ENCODE measurements at regions not wholly inside any gene's neighbourhood (a gene's known extent, or its start where the extent isn't known, plus 50 kb on each side); places are given as distances from the start of the nearest gene placed in this dataset.

- H3K4me3 ChIP-seq (ENCODE audit: low read depth, low read length): no peak overlapping the region
- TF ChIP-seq ZNF132 (tag by site-specific recombination; IDR thresholded peaks at IDR 0.05; ENCODE audit: borderline replicate concordance): no peak
- no peak for TF ChIP-seq OSR2 (tag by site-specific recombination; IDR thresholded peaks at IDR 0.05)
These were observed 444.6 kb upstream of the PLXNA2 start for GRCh38 chr1:208688656-208689315.

GRCh38 chr1:208691012-208691411 is 446.8 kb upstream of the PLXNA2 start:
- POLR2A ChIA-PET: no interaction called here
- Histone ChIP-seq H3K9me3 (ENCODE audit: control insufficient read depth, insufficient read depth, low read depth, low read length) (no peaks in the 10 kb centered on the region), H3K27ac (ENCODE audit: extremely low read depth, low read depth, low read length) (no peak overlapping the region), H3K36me3 (ENCODE audit: control insufficient read depth in 2 of 2, insufficient read depth in 1 of 2, low read length in 2 of 2) (no peaks in the 10 kb centered on the region), H3K4me1 (ENCODE audit: control insufficient read depth, insufficient read depth, low read length) (peaks cover 7% of the 10 kb centered on the region), H3K4me3 (ENCODE audit: low read depth, low read length) (no peak overlapping the region)
- CTCF ChIA-PET: no interaction called here
- peak; percentile 74; the same call in 1 of the 2 replicates for TF ChIP-seq OSR2 (tag by site-specific recombination; IDR thresholded peaks at IDR 0.05)
- no peak for TF ChIP-seq ZIC2 (tag by site-specific recombination; IDR thresholded peaks at IDR 0.05)
- TF ChIP-seq SCRT1 (tag by site-specific recombination; IDR thresholded peaks at IDR 0.05; ENCODE audit: borderline replicate concordance): 0 out of 2 replicates have a peak, but pooled peaks have one; percentile 46
- TF ChIP-seq OVOL3 (tag by site-specific recombination; IDR thresholded peaks at IDR 0.05): peak; percentile 51; the same call in 1 of the 2 replicates
- TF ChIP-seq ZSCAN30 (tag by site-specific recombination; IDR thresholded peaks at IDR 0.05): peak; percentile 29; the same call in 1 of the 2 replicates
- TF ChIP-seq FEZF1 (tag by site-specific recombination; IDR thresholded peaks at IDR 0.05): peak; percentile 89
- 0 out of 2 replicates have a peak, but pooled peaks have one; percentile 12 for TF ChIP-seq ZNF626 (tag by site-specific recombination; IDR thresholded peaks at IDR 0.05)
- 0 out of 2 replicates have a peak, but pooled peaks have one; percentile 24 for TF ChIP-seq ZNF561 (tag by site-specific recombination; IDR thresholded peaks at IDR 0.05; ENCODE audit: borderline replicate concordance)
- TF ChIP-seq ZNF677 (tag by site-specific recombination; IDR thresholded peaks at IDR 0.05): no peak
- TF ChIP-seq ZNF658 (tag by site-specific recombination; IDR thresholded peaks at IDR 0.05): no peak
- no peak for TF ChIP-seq ZNF555 (tag by site-specific recombination; conservative IDR thresholded peaks at IDR 0.05)
- no peak for TF ChIP-seq KLF17 (tag by site-specific recombination; IDR thresholded peaks at IDR 0.05)
- no peak for TF ChIP-seq ZNF148 (tag by site-specific recombination; IDR thresholded peaks at IDR 0.05; ENCODE audit: borderline replicate concordance)
- peak; percentile 47; the same call in 1 of the 2 replicates for TF ChIP-seq ZXDB (tag by site-specific recombination; IDR thresholded peaks at IDR 0.05)
- TF ChIP-seq ZNF580 (tag by site-specific recombination; IDR thresholded peaks at IDR 0.05): peak; percentile 82; the same call in 1 of the 2 replicates
- TF ChIP-seq TRIM28 (IDR thresholded peaks at IDR 0.05; ENCODE audit: borderline replicate concordance, low read length): peak; percentile 71; the same call in 1 of the 2 replicates
- TF ChIP-seq ZNF843 (tag by site-specific recombination; IDR thresholded peaks at IDR 0.05): peak; percentile 85
- peak; percentile 67 for TF ChIP-seq PRDM6 (tag by site-specific recombination; IDR thresholded peaks at IDR 0.05)
- peak; percentile 70; the same call in 1 of the 2 replicates for TF ChIP-seq BCL11B (tag by site-specific recombination; IDR thresholded peaks at IDR 0.05; ENCODE audit: low read depth)
- no peak; the same call in 1 of the 2 replicates for TF ChIP-seq ZNF549 (tag by site-specific recombination; IDR thresholded peaks at IDR 0.05)
- peak; percentile 90 for TF ChIP-seq TCF7L2 (IDR thresholded peaks at IDR 0.05; ENCODE audit: borderline replicate concordance, low read depth, low read length)
- TF ChIP-seq ZBTB44 (tag by site-specific recombination; IDR thresholded peaks at IDR 0.05): peak; percentile 73; the same call in 1 of the 2 replicates
- 0 out of 2 replicates have a peak, but pooled peaks have one; percentile 21 for TF ChIP-seq IKZF3 (tag by site-specific recombination; IDR thresholded peaks at IDR 0.05)
- no peak for TF ChIP-seq ZNF24 (tag by site-specific recombination; IDR thresholded peaks at IDR 0.05)

More at GRCh38 chr1:208688656-208689315, 444.6 kb upstream of the PLXNA2 start:
- no peak overlapping the region for H3K27ac ChIP-seq (ENCODE audit: extremely low read depth, low read depth, low read length)
- CTCF ChIA-PET: no interaction called here
- H3K4me1 ChIP-seq (ENCODE audit: control insufficient read depth, insufficient read depth, low read length): peaks cover 7% of the 10 kb centered on the region
- H3K9me3 ChIP-seq (ENCODE audit: control insufficient read depth, insufficient read depth, low read depth, low read length): no peaks in the 10 kb centered on the region
- H3K36me3 ChIP-seq (ENCODE audit: control insufficient read depth in 2 of 2, insufficient read depth in 1 of 2, low read length in 2 of 2): no peaks in the 10 kb centered on the region
- POLR2A ChIA-PET: no interaction called here
